HEK293 (cell line): ENCODE measurements at regions not wholly inside any gene's neighbourhood (a gene's known extent, or its start where the extent isn't known, plus 50 kb on each side); places are given as distances from the start of the nearest gene placed in this dataset.

Source experiments
- OVOL3 ChIP-seq: fragments of 450-650 bp; formaldehyde crosslinking; IDR thresholded peaks from 2 replicates; pipeline ENCODE4 v1.5.1; 2016; ENCODE audit warnings: missing biosample characterization, missing genetic modification characterization
- PATZ1 ChIP-seq: fragments of 450-650 bp; formaldehyde crosslinking; IDR thresholded peaks from 2 replicates; pipeline ENCODE4 v1.5.1; 2016; ENCODE audit warnings: missing biosample characterization, missing genetic modification characterization
- REST ChIP-seq: fragments of 450-650 bp; formaldehyde crosslinking; IDR thresholded peaks from 2 replicates; pipeline ENCODE4 v1.5.1; 2016; ENCODE audit warnings: missing biosample characterization, missing genetic modification characterization
- ZNF549 ChIP-seq: fragments of 450-650 bp; IDR thresholded peaks from 2 replicates; pipeline ENCODE4 v1.5.1; 2018; ENCODE audit warnings: missing biosample characterization, missing genetic modification characterization, mild to moderate bottlenecking, inconsistent platforms, moderate library complexity
- ZNF558 ChIP-seq: fragments of 450-650 bp; formaldehyde crosslinking; IDR thresholded peaks from 2 replicates; pipeline ENCODE4 v1.5.1; 2016; ENCODE audit warnings: missing biosample characterization, missing genetic modification characterization
- ZNF624 ChIP-seq: fragments of 450-650 bp; formaldehyde crosslinking; IDR thresholded peaks from 2 replicates; pipeline ENCODE4 v1.5.1; 2017; ENCODE audit warnings: missing biosample characterization, missing genetic modification characterization
- ZNF654 ChIP-seq: fragments of 450-650 bp; formaldehyde crosslinking; IDR thresholded peaks from 2 replicates; pipeline ENCODE4 v1.5.1; 2016; ENCODE audit warnings: low read depth, missing biosample characterization, missing genetic modification characterization
- ZNF792 ChIP-seq: fragments of 450-650 bp; formaldehyde crosslinking; IDR thresholded peaks from 2 replicates; pipeline ENCODE4 v1.5.1; 2016; ENCODE audit warnings: missing biosample characterization, missing genetic modification characterization
- TF ChIP-seq, protein P1 (sequence below): fragments of 450-650 bp; formaldehyde crosslinking; IDR thresholded peaks from 2 replicates; pipeline ENCODE4 v1.5.1; 2016; ENCODE audit warnings: missing biosample characterization, missing genetic modification characterization
- TF ChIP-seq, protein P2 (sequence below): IDR thresholded peaks from 2 replicates; pipeline ENCODE4 v1.6.1; 2011; ENCODE audit warnings: mild to moderate bottlenecking, low read depth, low read length, borderline replicate concordance

GRCh38 chr2:142575561-142575960 is 301.9 kb upstream of the KYNU start:
- no peak for TF ChIP-seq REST (tag by site-specific recombination)
- no peak for TF ChIP-seq PATZ1 (tag by site-specific recombination)
- TF ChIP-seq ZNF558 (tag by site-specific recombination): no peak
- TF ChIP-seq ZNF624 (tag by site-specific recombination): no peak
- TF ChIP-seq, protein P1, sequence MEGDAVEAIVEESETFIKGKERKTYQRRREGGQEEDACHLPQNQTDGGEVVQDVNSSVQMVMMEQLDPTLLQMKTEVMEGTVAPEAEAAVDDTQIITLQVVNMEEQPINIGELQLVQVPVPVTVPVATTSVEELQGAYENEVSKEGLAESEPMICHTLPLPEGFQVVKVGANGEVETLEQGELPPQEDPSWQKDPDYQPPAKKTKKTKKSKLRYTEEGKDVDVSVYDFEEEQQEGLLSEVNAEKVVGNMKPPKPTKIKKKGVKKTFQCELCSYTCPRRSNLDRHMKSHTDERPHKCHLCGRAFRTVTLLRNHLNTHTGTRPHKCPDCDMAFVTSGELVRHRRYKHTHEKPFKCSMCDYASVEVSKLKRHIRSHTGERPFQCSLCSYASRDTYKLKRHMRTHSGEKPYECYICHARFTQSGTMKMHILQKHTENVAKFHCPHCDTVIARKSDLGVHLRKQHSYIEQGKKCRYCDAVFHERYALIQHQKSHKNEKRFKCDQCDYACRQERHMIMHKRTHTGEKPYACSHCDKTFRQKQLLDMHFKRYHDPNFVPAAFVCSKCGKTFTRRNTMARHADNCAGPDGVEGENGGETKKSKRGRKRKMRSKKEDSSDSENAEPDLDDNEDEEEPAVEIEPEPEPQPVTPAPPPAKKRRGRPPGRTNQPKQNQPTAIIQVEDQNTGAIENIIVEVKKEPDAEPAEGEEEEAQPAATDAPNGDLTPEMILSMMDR (tag by site-specific recombination): no peak
- no peak for TF ChIP-seq OVOL3 (tag by site-specific recombination)
- no peak for TF ChIP-seq ZNF549 (tag by site-specific recombination)
- TF ChIP-seq ZNF654 (tag by site-specific recombination): no peak
- TF ChIP-seq, protein P2, sequence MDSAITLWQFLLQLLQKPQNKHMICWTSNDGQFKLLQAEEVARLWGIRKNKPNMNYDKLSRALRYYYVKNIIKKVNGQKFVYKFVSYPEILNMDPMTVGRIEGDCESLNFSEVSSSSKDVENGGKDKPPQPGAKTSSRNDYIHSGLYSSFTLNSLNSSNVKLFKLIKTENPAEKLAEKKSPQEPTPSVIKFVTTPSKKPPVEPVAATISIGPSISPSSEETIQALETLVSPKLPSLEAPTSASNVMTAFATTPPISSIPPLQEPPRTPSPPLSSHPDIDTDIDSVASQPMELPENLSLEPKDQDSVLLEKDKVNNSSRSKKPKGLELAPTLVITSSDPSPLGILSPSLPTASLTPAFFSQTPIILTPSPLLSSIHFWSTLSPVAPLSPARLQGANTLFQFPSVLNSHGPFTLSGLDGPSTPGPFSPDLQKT: no peak
- no peak for TF ChIP-seq ZNF792
